Activated CD4-positive, alpha-beta T cell treated with anti-CD3 and anti-CD28 coated beads, Interleukin-2, amount 50 U/mL, for 24 hours (primary cell): ENCODE measurements at regions not wholly inside any gene's neighbourhood (a gene's known extent, or its start where the extent isn't known, plus 50 kb on each side); places are given as distances from the start of the nearest gene placed in this dataset.

Source experiments
- DNase-seq, 2 donors: peaks; one replicate each; pipeline ENCODE4 v3.0.0-alpha.2; 2020; ENCODE audit warnings: low read depth in 1 of 2, low spot score in 1 of 2

GRCh38 chr3:43865887-43866528 lies 175.3 kb downstream of the ABHD5 start:
- no peak for DNase-seq

- DNase-seq, result no peak
These were observed 176.0 kb downstream of the ABHD5 start for GRCh38 chr3:43866529-43867353.

- DNase-seq, result no peak
These were observed 176.8 kb downstream of the ABHD5 start for GRCh38 chr3:43867436-43868072.

- no peak for DNase-seq
These were observed 178.8 kb downstream of the ABHD5 start for GRCh38 chr3:43869491-43869890.

GRCh38 chr3:43870120-43870519 lies 179.4 kb downstream of the ABHD5 start:
- no peak for DNase-seq

GRCh38 chr3:43870844-43871626 lies 180.3 kb downstream of the ABHD5 start:
- no peak for DNase-seq

GRCh38 chr3:43871627-43872245 lies 181.0 kb downstream of the ABHD5 start:
- DNase-seq, result no peak

GRCh38 chr3:43872301-43872700 lies 181.6 kb downstream of the ABHD5 start:
- no peak for DNase-seq

GRCh38 chr3:43872901-43873300 lies 182.2 kb downstream of the ABHD5 start:
- DNase-seq, result no peak

GRCh38 chr3:43873723-43874122 lies 183.0 kb downstream of the ABHD5 start:
- no peak for DNase-seq

GRCh38 chr3:43874290-43874689 lies 183.6 kb downstream of the ABHD5 start:
- no peak for DNase-seq

GRCh38 chr3:43874731-43875130 lies 184.0 kb downstream of the ABHD5 start:
- DNase-seq, result no peak

GRCh38 chr3:43876648-43877047 lies 185.9 kb downstream of the ABHD5 start:
- no peak for DNase-seq

- no peak for DNase-seq
These were observed 188.4 kb downstream of the ABHD5 start for GRCh38 chr3:43879166-43879565.

- no peak for DNase-seq
These were observed 192.4 kb downstream of the ABHD5 start for GRCh38 chr3:43882976-43883680.

- no peak for DNase-seq
These were observed 193.1 kb downstream of the ABHD5 start for GRCh38 chr3:43883729-43884396.

GRCh38 chr3:43884581-43884980 lies 193.8 kb downstream of the ABHD5 start:
- DNase-seq, result no peak

GRCh38 chr3:43885908-43886618 lies 195.3 kb downstream of the ABHD5 start:
- no peak for DNase-seq

- no peak for DNase-seq
These were observed 201.3 kb downstream of the ABHD5 start for GRCh38 chr3:43892061-43892460.
